ENCODE measurements at regions not wholly inside any gene's neighbourhood (a gene's known extent, or its start where the extent isn't known, plus 50 kb on each side); places are given as distances from the start of the nearest gene placed in this dataset.

DNA sequence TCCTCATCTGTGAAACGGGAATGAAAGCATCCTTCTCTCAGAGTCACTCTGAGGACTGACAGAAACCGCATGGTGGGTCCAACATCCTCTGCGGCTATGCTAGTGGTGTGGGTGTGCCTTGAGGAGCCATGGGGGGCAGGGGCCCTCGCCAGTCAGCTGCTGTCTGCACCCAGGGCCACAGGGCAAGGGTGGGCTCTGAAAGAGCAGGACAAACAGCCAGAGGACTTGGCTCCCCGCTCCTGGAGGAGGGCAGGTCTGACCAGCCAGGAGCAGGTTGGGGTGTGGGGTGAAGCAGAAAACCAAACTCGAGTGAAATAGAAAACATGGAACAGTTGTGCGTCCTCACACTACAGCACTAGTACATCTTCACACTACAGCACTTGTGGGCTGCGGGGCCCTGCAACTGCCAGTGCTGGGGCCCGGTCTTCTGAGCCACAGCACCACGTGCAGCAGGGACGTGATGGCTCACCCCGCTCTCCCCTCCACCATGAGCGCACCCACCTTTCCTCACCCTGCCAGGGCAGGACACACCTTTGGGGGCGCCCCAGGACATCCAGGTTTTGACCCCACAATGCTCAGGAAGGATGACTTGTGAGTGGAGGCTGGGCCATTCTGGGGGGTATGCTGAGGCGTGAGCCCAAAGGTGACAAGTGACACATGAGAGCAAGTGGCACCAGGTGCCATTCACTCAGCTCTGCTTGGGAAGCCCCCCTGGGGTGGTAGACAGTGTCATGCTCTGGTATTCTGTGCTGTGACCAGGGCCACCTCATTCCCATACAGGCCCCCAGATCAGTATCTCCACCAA, 96.1 kb upstream of the RET start:
- Mint-ChIP-seq H3K27ac (peak overlapping the region in 1 of 3 donors; percentile 31), H3K4me3 (no peak overlapping the region), H3K27me3 (no peaks in the 10 kb centered on the region), H3K9me3 (no peaks in the 10 kb centered on the region), H3K36me3 (no peaks in the 10 kb centered on the region), H3K4me1 (no peaks in the 10 kb centered on the region)

DNA sequence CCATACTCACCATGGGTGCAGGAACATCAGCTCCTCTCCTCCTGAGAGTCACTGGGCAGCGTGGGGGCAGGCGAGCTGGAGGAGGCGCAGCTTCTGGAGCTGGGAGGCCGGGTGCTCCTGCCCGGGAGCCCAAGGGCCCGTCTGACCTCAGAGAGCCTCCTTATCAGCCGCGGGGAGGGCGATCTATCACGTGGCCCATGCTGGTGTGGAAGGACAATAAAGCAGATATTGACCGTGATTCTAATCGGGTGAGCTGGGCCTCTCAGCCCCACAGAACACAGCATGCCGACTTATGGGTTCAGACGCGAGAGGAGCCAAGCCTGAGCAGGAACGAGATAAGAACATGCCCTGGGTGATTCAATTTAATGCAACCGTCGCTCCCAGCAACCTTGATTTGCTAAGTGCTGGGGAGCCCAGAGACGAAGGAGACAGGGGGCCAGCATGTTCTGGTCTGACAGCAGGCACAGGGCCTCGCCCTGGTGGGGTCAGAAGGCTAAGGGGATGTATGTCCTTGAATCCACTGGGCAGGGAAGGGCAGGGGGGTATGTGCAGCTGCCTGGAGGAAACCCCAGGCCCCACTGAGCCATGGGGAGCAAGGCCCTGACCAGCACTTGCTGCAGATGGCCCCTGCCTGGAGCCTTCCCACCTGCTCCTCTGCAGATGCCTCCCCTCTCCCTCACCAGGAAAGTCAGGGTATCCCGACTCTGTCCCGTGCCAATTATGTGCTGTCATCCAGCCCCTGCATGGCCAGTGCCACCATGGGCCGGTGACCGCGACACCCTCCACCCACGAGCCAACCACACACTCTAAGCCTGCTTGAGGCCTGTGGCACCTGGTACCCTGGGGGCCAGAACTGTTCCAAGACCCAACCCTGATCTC, 95.3 kb upstream of the RET start:
- H3K27me3 Mint-ChIP-seq = no peaks in the 10 kb centered on the region
- no peaks in the 10 kb centered on the region for H3K9me3 Mint-ChIP-seq
- no peaks in the 10 kb centered on the region for H3K36me3 Mint-ChIP-seq
- no peaks in the 10 kb centered on the region for H3K4me1 Mint-ChIP-seq
- H3K27ac Mint-ChIP-seq = no peak overlapping the region
- no peak overlapping the region for H3K4me3 Mint-ChIP-seq

DNA sequence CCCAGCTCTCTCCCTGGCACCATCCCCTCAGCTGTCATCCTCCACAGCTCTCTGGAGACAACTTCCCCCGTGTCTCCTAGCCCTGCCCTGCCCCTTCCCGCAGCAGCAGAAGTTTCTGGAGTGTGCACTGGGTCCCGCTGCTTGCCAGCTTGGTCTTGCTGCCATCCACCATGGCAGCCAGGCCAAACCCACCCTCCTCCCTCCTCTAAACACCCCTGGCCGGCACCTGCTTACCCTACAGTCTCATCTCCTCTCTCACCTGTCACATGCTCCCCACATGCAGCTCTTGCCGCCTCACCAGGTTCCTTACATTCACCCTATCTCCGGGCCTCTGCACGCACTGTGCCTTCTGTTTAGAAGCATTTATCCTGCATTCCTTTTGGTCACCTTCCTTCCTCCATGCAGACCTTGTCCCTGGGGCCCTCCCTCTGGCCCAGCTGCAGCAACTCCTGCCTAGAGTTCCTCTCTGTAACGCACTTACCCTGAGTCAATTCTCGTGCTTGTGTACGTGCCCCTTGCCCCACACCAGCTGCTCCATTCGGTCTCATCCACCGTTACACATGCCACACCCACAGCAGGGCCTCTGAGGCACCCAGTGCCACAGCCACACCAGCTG, 93.9 kb upstream of the RET start:
- Mint-ChIP-seq H3K9me3 (no peaks in the 10 kb centered on the region), H3K4me3 (no peak overlapping the region), H3K36me3 (no peaks in the 10 kb centered on the region), H3K27ac (no peak overlapping the region), H3K27me3 (no peaks in the 10 kb centered on the region), H3K4me1 (no peaks in the 10 kb centered on the region)

DNA sequence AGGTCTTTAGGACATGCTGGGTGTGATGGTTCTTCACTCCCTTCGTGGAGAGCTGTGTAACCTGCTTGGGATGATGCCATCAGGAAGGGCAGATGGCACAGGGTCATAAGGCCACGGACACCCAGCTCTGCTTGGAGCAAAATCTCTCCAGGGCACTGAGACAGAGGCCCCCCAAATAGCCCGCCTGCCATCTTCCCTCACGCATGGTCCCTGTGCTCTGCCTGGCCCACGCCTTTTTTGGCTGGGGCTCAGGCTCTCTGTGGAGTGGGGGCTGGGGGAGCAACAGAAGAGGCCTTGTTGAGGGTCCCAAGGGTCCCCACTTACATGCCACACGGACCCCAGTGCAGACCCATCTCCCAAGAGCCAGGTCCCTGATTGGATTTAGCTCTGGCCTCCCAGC, 93.3 kb upstream of the RET start:
- Mint-ChIP-seq H3K27ac (no peak overlapping the region), H3K9me3 (no peaks in the 10 kb centered on the region), H3K4me1 (no peaks in the 10 kb centered on the region), H3K36me3 (no peaks in the 10 kb centered on the region), H3K27me3 (peaks cover under 1% of the 10 kb centered on the region), H3K4me3 (no peak overlapping the region)

DNA sequence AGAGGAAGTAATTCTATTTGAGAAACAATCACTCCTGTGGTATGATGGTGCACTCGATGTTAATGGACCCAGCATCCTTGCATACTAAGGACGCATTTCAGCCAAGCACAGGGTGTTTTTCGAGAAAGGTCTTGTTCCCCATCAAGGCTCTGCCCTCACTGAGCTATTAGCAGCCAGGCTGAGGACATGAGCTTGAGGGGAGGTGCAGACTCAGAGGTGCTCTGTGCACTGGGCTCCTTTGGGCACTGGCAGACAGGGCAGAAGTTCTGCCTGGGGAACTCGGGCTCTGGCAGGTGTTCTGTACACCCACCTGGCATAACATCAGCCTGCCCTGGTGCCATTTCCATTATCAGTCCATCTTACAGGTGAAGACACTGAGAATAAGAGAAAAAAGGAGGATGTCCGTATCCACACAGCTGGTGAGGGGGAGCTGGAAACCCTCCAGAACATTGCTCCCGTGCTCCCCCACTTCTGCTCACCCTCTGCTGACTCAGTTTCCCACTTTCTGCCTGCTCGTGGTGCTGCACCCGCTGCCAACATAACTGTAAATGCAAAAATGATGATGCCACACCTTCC, 92.7 kb upstream of the RET start:
- Mint-ChIP-seq H3K27me3 (peaks cover 1% of the 10 kb centered on the region), H3K4me1 (no peaks in the 10 kb centered on the region), H3K36me3 (no peaks in the 10 kb centered on the region), H3K9me3 (no peaks in the 10 kb centered on the region), H3K27ac (no peak overlapping the region), H3K4me3 (no peak overlapping the region)

DNA sequence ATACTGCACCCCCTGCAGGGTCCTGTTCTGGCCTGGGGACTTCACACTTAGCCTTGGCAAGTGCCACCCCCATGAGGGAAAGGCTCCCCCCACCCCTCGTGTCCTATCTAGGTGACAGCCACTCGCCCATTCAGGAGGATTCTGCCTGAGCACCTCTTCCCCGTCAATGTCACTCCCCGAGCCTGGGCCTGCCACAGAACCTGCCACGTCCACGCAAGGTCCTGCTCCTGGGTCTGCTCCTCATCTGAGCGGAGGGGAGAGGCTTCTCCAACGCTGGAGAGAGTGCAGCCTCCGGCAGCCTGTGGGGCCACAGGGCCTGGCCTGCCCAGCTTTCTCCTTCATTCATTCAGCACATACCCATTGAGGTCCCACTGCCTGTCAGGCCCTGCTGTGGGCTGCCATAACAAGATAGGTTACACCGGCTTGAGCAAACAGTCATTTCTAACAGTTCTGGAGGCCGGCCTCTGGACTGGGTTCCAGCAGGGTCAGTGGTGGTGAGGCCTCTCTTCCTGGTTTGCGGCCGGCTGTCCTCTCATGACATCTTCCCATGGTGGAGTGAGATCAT, 92.0 kb upstream of the RET start:
- H3K9me3 Mint-ChIP-seq = no peaks in the 10 kb centered on the region
- no peak overlapping the region for H3K27ac Mint-ChIP-seq
- no peaks in the 10 kb centered on the region for H3K36me3 Mint-ChIP-seq
- H3K27me3 Mint-ChIP-seq = peaks cover 1% of the 10 kb centered on the region
- no peaks in the 10 kb centered on the region for H3K4me1 Mint-ChIP-seq
- no peak overlapping the region for H3K4me3 Mint-ChIP-seq

DNA sequence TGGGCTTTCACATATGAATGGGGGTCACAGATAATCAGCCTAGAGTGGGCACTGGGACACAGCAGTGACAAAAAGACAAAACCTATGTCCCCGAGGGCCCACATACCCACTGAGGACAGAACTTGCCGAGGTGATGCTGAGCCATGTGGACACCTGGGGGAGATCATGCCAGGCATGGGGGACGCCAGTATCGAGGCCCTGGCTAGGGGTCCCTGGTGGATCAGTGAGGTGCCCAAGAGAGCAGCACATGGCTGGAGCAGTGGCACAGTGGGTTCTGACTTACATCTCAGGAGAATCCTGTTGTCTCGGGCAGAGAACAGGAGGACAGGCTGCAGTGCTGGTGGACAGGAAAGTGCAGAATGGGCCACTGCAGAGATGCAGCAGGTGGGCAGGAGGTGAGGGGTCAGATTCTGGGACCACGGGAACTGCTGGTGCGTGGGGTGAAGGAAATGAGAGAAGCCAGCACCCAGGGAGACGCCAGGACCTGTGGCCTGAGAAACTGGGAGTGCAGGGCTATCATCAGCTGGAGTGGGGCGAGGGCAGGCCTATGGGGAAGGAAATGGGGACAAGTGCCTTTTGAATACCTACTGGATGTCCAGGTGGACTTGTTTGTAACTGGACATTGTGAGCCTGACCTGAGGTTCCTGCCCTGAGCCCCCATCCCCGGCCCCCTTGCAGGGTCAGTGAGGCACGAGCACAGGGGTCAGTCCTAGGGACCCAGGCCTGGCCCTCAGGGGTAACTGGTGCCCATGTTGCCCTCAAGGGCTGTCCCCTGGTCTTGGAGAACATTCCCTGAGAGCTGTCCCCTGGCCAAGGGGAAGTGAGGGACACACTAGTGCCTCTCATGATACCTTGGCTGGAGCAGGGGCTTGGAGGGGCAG, 91.2 kb upstream of the RET start:
- Mint-ChIP-seq H3K9me3 (no peaks in the 10 kb centered on the region), H3K4me3 (peak overlapping the region in 1 of 4 donors; percentile 68), H3K27ac (no peak overlapping the region), H3K27me3 (peaks cover 1% of the 10 kb centered on the region), H3K36me3 (no peaks in the 10 kb centered on the region), H3K4me1 (no peaks in the 10 kb centered on the region)

DNA sequence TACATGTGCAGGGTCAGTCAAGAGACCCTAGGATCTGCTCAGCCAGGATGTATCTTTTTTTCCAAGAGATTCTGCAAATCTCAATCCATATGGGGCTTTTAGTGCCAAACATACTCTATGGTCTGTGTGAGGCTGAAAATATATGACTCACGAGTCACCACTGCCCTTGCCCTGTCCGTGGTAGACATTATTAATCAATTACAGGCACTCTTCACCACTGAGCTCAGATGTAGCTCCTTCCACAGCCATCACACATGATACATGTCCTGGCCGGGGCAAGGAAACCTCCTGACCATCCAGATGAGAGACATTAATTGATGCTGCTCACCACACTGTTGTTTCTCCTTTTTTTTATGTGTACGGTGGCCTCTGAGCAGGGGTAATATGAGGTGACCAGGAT, 90.2 kb upstream of the RET start:
- H3K36me3 Mint-ChIP-seq = no peaks in the 10 kb centered on the region
- H3K27me3 Mint-ChIP-seq = peaks cover 1% of the 10 kb centered on the region
- no peaks in the 10 kb centered on the region for H3K4me1 Mint-ChIP-seq
- no peak overlapping the region for H3K4me3 Mint-ChIP-seq
- no peak overlapping the region for H3K27ac Mint-ChIP-seq
- no peaks in the 10 kb centered on the region for H3K9me3 Mint-ChIP-seq

DNA sequence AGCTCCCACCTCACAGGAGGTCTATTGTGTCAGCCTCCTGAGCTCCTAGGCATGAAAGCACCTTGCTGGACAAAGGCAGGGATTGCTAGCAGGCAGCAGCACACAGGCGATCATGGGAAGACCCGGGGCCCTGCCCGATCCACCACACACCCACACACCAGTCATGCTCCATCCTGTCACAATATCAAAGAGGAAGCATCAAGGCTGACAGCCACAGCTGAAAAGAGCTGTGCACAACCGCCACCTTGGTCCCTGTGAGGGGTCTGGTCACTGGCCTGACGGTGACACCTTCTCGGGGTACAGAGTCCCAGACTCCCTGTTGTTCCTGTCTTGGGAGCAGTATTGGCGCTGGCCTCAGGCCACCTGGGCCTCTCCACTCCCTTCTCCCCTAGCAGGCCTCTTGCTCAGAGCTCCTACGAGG, 89.7 kb upstream of the RET start:
- H3K4me1 Mint-ChIP-seq = no peaks in the 10 kb centered on the region
- H3K9me3 Mint-ChIP-seq = no peaks in the 10 kb centered on the region
- H3K4me3 Mint-ChIP-seq = no peak overlapping the region
- H3K27ac Mint-ChIP-seq = no peak overlapping the region
- H3K27me3 Mint-ChIP-seq = peaks cover 1% of the 10 kb centered on the region
- H3K36me3 Mint-ChIP-seq = no peaks in the 10 kb centered on the region

DNA sequence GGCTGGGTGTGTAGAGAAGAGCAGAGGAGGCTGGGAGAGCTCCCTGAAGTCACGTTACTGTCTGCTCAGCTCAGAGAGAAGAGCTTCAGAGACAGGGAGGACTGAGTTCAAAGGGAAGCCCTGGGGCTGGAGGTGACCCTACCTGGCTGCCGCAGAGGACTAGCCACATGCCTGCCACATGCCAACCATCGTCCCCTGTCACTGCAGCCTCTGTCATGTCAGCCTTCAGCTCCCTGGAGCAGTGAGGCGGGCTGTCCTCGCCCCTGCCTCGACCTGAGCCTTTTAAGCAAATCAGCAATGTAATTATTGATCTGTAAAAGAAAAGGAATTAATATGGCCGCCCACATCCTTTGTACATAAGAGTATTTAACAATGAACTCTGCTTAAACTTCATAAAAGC, 89.3 kb upstream of the RET start:
- Mint-ChIP-seq H3K4me1 (no peaks in the 10 kb centered on the region), H3K9me3 (no peaks in the 10 kb centered on the region), H3K27ac (no peak overlapping the region), H3K4me3 (no peak overlapping the region), H3K27me3 (peaks cover 1% of the 10 kb centered on the region), H3K36me3 (no peaks in the 10 kb centered on the region)

DNA sequence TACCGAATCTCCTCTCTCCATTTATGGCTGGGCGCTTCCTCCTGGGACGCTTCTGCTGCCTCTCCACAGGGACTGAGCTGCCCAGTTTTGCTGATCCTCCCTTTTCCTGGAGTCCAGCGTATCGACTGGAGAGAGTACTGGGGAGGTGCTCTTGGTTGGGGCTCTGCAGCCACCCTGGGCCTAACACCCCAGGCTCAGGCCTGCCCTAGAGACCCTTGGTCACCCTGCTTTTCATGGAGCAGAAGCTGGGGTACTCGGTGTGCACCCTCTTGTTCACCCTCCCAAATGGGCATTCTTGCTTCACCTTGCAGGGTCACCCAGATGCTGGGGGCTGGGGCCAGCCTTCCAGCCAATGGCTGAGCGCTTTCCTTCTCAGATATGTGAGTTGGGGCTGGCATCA, 88.8 kb upstream of the RET start:
- no peaks in the 10 kb centered on the region for H3K9me3 Mint-ChIP-seq
- H3K4me1 Mint-ChIP-seq = no peaks in the 10 kb centered on the region

DNA sequence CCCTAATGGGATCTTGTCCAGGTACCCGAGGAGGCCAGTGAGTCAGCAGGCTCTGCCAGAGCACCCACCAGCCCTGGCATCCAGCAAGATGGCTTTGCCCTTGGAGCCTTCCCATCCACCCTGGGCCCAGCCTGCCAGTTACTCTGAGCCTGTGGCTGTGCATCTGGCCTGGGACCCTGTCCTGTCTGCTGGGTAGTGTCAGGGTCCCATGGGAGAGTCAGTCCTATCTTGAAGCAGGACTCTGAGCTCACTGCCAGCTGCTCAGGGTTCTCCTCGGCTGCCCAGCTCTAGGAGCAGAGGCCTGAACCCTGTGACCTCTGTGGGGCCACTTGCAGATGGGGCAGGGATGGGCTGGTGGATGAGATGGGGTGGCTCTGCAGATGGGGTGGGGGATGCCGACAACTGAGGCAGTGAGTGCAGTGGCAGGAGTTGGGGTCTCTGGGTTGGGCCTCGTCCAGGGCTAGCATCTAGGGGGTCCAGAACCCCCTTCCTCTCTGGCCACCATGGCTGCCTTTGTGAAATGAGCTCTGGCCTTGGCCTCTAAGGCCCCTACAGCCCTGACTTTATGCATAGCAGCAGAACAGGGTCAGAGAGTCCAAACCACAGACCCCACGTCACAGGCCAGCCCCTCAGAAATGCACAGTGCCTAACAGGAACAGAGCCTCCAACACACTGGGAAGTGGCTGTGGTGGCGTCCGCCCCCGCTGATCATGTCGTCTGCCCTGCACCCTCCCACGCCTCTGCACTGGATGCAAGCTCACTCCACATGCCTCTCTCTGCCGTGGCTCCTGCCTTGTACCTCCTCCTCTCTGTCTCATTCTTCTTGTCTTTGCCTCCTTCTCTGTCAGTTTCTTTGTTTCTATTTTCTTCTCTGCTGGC, 88.1 kb upstream of the RET start:
- Mint-ChIP-seq H3K27ac (peak overlapping the region in 1 of 3 donors; percentile 17), H3K36me3 (no peaks in the 10 kb centered on the region), H3K27me3 (peaks cover 1% of the 10 kb centered on the region), H3K4me3 (no peak overlapping the region), H3K4me1 (no peaks in the 10 kb centered on the region), H3K9me3 (no peaks in the 10 kb centered on the region)

More for the DNA sequence above, 88.8 kb upstream of the RET start:
- no peak overlapping the region for H3K27ac Mint-ChIP-seq
- H3K27me3 Mint-ChIP-seq = peaks cover 1% of the 10 kb centered on the region
- no peak overlapping the region for H3K4me3 Mint-ChIP-seq
- H3K36me3 Mint-ChIP-seq = no peaks in the 10 kb centered on the region

DNA sequence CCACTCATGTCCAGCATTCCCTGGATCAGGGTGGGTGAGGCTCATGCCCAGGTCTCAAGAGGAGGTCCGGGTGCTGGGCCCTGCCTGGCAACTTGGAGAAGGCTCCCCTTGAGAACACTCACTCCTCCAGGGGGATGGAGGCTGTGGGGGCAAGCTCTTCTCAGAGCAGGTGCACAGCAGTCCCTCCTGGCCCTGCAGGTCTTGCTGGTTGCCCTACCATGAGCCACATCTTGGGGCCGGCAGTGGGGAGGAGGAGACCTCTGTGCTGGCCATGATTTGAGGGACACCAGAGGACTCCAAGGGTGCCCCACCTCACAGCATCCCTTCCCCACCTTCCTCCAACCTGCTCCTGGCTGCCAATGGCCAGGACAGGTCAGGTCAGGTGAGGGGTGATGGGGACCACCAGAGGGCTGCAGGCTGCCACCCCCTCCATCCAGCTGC, 87.4 kb upstream of the RET start:
- peaks cover 1% of the 10 kb centered on the region for H3K27me3 Mint-ChIP-seq
- H3K4me3 Mint-ChIP-seq = no peak overlapping the region
- H3K9me3 Mint-ChIP-seq = no peaks in the 10 kb centered on the region
- H3K36me3 Mint-ChIP-seq = no peaks in the 10 kb centered on the region
- no peaks in the 10 kb centered on the region for H3K4me1 Mint-ChIP-seq
- no peak overlapping the region for H3K27ac Mint-ChIP-seq
